OCI-LY1 (cell line): ENCODE measurements at regions not wholly inside any gene's neighbourhood (a gene's known extent, or its start where the extent isn't known, plus 50 kb on each side); places are given as distances from the start of the nearest gene placed in this dataset.

Experiments used
- H2AFZ ChIP-seq: fragments of 200-600 bp; sonication (generic), shearing (Covaris generic); 2 replicates; pipeline ENCODE4 v1.6.0; 2014; ENCODE audit warnings: antibody characterized with exemption, mild to moderate bottlenecking, low read length
- H3F3A ChIP-seq: fragments of 200-600 bp; sonication (generic), shearing (Covaris generic); 2 replicates; pipeline ENCODE4 v1.6.0; 2014; ENCODE audit warnings: mild to moderate bottlenecking, antibody characterized with exemption, low read length, moderate library complexity; ENCODE audit not compliant: insufficient read depth
- H3K27ac ChIP-seq: fragments of 200-600 bp; sonication (generic); 2 replicates; pipeline ENCODE4 v1.5.1; 2014; ENCODE audit warnings: low read length, mixed run types, mild to moderate bottlenecking, low read depth; ENCODE audit not compliant: poor library complexity, severe bottlenecking
- H3K27me3 ChIP-seq: fragments of 200-600 bp; sonication (generic); 2 replicates; pipeline ENCODE4 v1.6.0; 2014; ENCODE audit warnings: antibody characterized with exemption, mild to moderate bottlenecking, low read length, moderate library complexity; ENCODE audit not compliant: insufficient read depth
- H3K36me3 ChIP-seq: fragments of 200-600 bp; sonication (generic); 2 replicates; pipeline ENCODE4 v1.6.1; 2014; ENCODE audit warnings: mild to moderate bottlenecking, antibody characterized with exemption, low read length, moderate library complexity, mixed read lengths; ENCODE audit not compliant: insufficient read depth
- H3K4me1 ChIP-seq: fragments of 200-600 bp; sonication (generic); 2 replicates; pipeline ENCODE4 v1.5.1; 2014; ENCODE audit warnings: mild to moderate bottlenecking, low read length, moderate library complexity; ENCODE audit not compliant: insufficient read depth, severe bottlenecking
- H3K4me2 ChIP-seq: fragments of 200-600 bp; sonication (generic), shearing (Covaris generic); 2 replicates; pipeline ENCODE4 v1.6.1; 2014; ENCODE audit warnings: low read length
- H3K4me3 ChIP-seq: fragments of 200-600 bp; sonication (generic); 2 replicates; pipeline ENCODE4 v1.5.1; 2014; ENCODE audit warnings: low read length, low read depth, mild to moderate bottlenecking, mixed read lengths; ENCODE audit not compliant: poor library complexity, severe bottlenecking
- H3K79me2 ChIP-seq: fragments of 200-600 bp; shearing (Covaris generic); 2 replicates; pipeline ENCODE4 v1.6.1; 2016; ENCODE audit warnings: mixed run types, low read length, mixed read lengths; ENCODE audit not compliant: insufficient read depth
- H3K9ac ChIP-seq: fragments of 200-600 bp; sonication (generic), shearing (Covaris generic); 2 replicates; pipeline ENCODE4 v1.6.1; 2014; ENCODE audit warnings: mild to moderate bottlenecking, low read length, mixed read lengths
- H3K9me2 ChIP-seq: fragments of 200-600 bp; sonication (generic), shearing (Covaris generic); 2 replicates; pipeline ENCODE4 v1.6.1; 2014; ENCODE audit warnings: low read depth, mild to moderate bottlenecking, low read length, mixed read lengths
- H3K9me3 ChIP-seq: fragments of 200-600 bp; shearing (Covaris generic); 2 replicates; pipeline ENCODE4 v1.6.1; 2014; ENCODE audit warnings: low read length, mixed read lengths
- H4K20me1 ChIP-seq: fragments of 200-600 bp; sonication (generic), shearing (Covaris generic); 2 replicates; pipeline ENCODE4 v1.6.0; 2016; ENCODE audit warnings: mild to moderate bottlenecking, low read length; ENCODE audit not compliant: insufficient read depth
- EZH2 ChIP-seq: fragments of 200-600 bp; sonication (generic), shearing (Covaris generic); IDR thresholded peaks from 2 replicates; pipeline ENCODE4 v1.8.0; 2017; ENCODE audit warnings: borderline replicate concordance, mixed run types, mild to moderate bottlenecking, antibody characterized with exemption, low read length, moderate library complexity, mixed read lengths
- TF ChIP-seq, protein P1 (sequence below): fragments of 200-600 bp; sonication (generic), shearing (Covaris generic); IDR thresholded peaks from 2 replicates; pipeline ENCODE4 v1.5.1; 2017; ENCODE audit warnings: mild to moderate bottlenecking, antibody characterized with exemption, low read length, moderate library complexity, mixed read lengths

DNA sequence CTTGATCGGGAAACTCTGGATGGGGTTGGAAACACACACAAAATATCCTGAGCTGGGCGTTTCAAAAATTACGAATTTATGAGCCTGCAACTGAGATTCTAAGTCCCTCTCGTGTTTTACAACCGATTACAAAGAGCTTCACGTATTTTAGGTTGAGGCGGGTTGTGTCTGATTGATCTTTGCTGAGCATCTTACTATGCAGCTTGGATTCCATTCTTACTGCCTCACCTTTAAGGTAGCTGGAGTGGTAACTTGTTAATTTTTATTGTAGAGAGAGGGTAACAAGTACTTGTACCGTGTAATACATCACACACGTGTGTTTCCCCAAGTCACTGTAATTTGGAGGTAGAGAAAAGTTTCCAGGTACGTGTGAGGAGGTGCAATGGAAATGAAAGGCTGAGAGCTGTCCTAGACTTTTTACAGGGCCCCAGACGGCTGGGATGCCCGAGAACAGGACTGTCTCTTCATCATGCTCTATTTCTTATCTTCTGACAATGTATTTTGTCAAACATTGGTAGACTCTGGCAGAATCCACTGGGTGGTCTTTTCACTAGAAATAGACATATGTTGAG lies 97.8 kb upstream of the TENM3 start:
- H3K4me1 ChIP-seq, result no peaks in the 10 kb centered on the region
- TF ChIP-seq EZH2, result no peak
- TF ChIP-seq, protein P1, sequence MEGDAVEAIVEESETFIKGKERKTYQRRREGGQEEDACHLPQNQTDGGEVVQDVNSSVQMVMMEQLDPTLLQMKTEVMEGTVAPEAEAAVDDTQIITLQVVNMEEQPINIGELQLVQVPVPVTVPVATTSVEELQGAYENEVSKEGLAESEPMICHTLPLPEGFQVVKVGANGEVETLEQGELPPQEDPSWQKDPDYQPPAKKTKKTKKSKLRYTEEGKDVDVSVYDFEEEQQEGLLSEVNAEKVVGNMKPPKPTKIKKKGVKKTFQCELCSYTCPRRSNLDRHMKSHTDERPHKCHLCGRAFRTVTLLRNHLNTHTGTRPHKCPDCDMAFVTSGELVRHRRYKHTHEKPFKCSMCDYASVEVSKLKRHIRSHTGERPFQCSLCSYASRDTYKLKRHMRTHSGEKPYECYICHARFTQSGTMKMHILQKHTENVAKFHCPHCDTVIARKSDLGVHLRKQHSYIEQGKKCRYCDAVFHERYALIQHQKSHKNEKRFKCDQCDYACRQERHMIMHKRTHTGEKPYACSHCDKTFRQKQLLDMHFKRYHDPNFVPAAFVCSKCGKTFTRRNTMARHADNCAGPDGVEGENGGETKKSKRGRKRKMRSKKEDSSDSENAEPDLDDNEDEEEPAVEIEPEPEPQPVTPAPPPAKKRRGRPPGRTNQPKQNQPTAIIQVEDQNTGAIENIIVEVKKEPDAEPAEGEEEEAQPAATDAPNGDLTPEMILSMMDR, result no peak
- no peaks in the 10 kb centered on the region for H3K9me2 ChIP-seq
- H3K4me2 ChIP-seq, result no peak overlapping the region
- no peaks in the 10 kb centered on the region for H3K27me3 ChIP-seq
- H3K4me3 ChIP-seq, result no peak overlapping the region
- no peaks in the 10 kb centered on the region for H4K20me1 ChIP-seq
- H3K36me3 ChIP-seq, result no peaks in the 10 kb centered on the region
- H3K9me3 ChIP-seq, result no peaks in the 10 kb centered on the region
- no peak overlapping the region for H3K27ac ChIP-seq
- no peak overlapping the region for H2AFZ ChIP-seq
- H3K79me2 ChIP-seq, result no peaks in the 10 kb centered on the region
- no peaks in the 10 kb centered on the region for H3F3A ChIP-seq
- H3K9ac ChIP-seq, result no peak overlapping the region

DNA sequence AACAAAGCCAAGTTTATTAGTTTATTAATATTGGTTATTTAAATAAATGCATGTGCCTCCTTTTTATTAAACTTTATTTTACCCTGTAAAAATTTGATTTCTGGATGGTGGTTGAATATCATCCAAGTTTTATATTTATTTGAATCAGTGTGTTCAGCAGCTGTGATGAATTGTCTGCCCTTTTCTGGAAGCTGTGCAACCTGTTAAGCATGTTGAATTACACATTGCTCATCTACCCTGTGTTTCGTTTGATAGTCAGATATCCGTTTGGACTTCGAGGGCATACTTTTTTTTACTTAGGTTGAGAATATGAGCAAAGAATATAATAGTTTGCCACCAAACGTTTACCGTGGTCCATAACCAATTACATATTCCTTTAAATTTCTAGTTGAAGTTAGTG lies 95.8 kb upstream of the TENM3 start:
- Histone ChIP-seq H4K20me1 (no peaks in the 10 kb centered on the region), H3F3A (no peaks in the 10 kb centered on the region), H3K27me3 (no peaks in the 10 kb centered on the region), H3K27ac (no peak overlapping the region), H3K4me3 (no peak overlapping the region), H3K9ac (no peak overlapping the region), H3K36me3 (no peaks in the 10 kb centered on the region), H3K79me2 (no peaks in the 10 kb centered on the region), H3K4me1 (no peaks in the 10 kb centered on the region), H2AFZ (no peak overlapping the region), H3K9me3 (no peaks in the 10 kb centered on the region), H3K4me2 (no peak overlapping the region), H3K9me2 (no peaks in the 10 kb centered on the region)
- TF ChIP-seq, protein P1, result no peak
- no peak for TF ChIP-seq EZH2

DNA sequence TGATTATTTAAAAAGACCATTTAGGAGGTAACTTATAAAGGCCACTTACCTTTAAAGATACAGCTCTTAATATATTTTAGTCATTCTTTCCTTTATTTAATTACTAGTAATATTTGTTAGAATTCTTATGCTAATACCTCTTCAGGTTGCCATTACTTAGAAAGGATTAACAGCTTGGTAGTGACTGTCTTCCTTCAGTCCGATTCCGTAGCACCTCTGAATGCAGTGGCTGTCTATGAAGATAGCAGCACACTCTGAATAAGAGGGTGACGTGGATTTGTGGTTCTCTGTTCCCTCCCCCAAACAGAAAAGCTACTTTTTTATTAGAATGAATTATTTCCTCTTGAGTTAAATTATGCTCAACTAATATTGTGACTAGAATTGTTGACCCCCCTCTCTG lies 92.6 kb upstream of the TENM3 start:
- Histone ChIP-seq H3K79me2 (no peaks in the 10 kb centered on the region), H3F3A (no peaks in the 10 kb centered on the region), H3K9me3 (no peaks in the 10 kb centered on the region), H3K9me2 (no peaks in the 10 kb centered on the region), H3K4me3 (no peak overlapping the region), H3K4me1 (no peaks in the 10 kb centered on the region), H3K4me2 (no peak overlapping the region), H3K36me3 (no peaks in the 10 kb centered on the region), H2AFZ (no peak overlapping the region), H3K9ac (no peak overlapping the region), H3K27ac (no peak overlapping the region), H4K20me1 (no peaks in the 10 kb centered on the region), H3K27me3 (no peaks in the 10 kb centered on the region)
- TF ChIP-seq, protein P1, result no peak
- no peak for TF ChIP-seq EZH2
